ENCODE measurements at regions not wholly inside any gene's neighbourhood (a gene's known extent, or its start where the extent isn't known, plus 50 kb on each side); places are given as distances from the start of the nearest gene placed in this dataset.

DNA sequence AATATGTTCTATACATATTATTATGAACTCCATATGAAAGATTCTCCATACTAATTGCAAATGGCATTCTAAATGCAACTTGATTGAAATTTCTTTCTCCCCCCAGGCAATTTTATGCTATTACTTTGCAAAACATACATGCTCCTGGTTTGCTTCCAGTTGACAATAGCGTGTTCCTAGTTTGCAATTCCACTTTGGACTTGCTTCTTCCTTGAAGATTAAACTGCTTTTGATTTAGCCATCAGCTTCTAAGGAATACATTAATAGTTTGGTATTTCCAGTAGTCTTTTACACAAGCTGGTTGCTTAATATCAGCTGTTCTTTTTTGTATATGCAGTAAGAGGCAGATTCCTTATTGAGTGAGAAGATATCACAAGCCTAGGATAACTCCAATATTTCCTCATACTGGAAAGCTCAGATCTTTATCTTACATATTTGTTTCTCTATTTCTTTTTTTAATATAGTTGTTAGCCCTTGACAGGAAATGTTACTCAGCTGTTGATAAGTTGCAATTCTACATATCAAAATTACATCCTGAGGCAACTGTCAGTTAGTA is 1941.7 kb upstream of the LRRTM1 start:
- TF ChIP-seq ZFX (IDR thresholded peaks at IDR 0.05; ENCODE audit: borderline replicate concordance) = no peak
- TF ChIP-seq, protein P1, sequence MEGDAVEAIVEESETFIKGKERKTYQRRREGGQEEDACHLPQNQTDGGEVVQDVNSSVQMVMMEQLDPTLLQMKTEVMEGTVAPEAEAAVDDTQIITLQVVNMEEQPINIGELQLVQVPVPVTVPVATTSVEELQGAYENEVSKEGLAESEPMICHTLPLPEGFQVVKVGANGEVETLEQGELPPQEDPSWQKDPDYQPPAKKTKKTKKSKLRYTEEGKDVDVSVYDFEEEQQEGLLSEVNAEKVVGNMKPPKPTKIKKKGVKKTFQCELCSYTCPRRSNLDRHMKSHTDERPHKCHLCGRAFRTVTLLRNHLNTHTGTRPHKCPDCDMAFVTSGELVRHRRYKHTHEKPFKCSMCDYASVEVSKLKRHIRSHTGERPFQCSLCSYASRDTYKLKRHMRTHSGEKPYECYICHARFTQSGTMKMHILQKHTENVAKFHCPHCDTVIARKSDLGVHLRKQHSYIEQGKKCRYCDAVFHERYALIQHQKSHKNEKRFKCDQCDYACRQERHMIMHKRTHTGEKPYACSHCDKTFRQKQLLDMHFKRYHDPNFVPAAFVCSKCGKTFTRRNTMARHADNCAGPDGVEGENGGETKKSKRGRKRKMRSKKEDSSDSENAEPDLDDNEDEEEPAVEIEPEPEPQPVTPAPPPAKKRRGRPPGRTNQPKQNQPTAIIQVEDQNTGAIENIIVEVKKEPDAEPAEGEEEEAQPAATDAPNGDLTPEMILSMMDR (IDR thresholded peaks at IDR 0.05) = no peak

DNA sequence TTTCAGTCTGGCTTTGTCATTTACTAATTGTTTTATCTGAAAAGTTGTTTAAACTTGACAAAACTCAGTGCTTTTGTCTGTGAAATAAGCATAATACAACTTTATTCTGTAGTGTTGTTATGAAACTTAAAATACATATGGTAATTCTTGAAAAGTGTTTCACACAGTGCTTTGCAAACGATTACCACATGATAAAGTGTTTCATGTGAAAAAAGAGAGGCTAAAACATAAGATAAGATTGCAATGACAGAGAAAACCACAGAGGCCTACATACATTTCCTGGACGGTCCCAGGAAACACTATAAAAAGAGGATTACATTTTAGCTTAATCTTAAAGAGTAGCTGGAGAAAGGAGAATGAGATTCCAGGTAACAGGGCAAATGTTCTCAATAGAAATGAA is 1934.6 kb upstream of the LRRTM1 start:
- TF ChIP-seq, protein P1 (IDR thresholded peaks at IDR 0.05) = no peak
- TF ChIP-seq ZFX (IDR thresholded peaks at IDR 0.05; ENCODE audit: borderline replicate concordance) = no peak
- H3K27ac ChIP-seq = no peak overlapping the region

More for the DNA sequence above, 1941.7 kb upstream of the LRRTM1 start:
- no peak overlapping the region for H3K27ac ChIP-seq

DNA sequence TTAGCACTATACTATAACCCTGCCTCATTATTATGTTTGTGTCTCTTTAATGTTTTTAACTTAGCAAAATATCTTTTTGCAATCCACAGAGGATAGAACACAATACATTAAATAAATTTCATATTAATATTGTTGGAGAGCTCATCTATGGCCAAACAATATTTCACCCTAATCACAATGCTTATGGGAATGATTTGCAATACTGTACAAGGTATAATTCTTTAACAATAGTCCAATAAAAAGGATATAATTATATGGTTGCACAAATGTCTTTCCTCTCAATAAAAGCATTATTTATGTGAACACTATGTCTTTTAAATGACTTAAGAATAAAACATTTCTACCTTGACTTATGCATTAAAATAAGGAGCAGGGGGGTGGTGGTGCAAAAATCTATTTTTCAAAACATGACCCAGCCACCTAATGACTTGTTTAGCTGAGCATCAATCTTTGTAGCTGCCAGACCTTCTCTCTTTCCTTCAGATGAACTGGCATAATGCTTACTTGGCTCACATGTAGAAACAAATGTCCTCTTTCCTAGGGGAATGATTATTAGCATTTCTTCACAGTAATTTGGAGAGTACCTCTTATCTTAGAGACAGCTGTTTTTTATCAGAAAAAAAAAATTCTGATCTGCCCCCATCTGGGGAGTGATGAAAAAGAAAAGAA is 1933.6 kb upstream of the LRRTM1 start:
- TF ChIP-seq, protein P1 (IDR thresholded peaks at IDR 0.05) = no peak
- no peak for TF ChIP-seq ZFX (IDR thresholded peaks at IDR 0.05; ENCODE audit: borderline replicate concordance)
- H3K27ac ChIP-seq = no peak overlapping the region

DNA sequence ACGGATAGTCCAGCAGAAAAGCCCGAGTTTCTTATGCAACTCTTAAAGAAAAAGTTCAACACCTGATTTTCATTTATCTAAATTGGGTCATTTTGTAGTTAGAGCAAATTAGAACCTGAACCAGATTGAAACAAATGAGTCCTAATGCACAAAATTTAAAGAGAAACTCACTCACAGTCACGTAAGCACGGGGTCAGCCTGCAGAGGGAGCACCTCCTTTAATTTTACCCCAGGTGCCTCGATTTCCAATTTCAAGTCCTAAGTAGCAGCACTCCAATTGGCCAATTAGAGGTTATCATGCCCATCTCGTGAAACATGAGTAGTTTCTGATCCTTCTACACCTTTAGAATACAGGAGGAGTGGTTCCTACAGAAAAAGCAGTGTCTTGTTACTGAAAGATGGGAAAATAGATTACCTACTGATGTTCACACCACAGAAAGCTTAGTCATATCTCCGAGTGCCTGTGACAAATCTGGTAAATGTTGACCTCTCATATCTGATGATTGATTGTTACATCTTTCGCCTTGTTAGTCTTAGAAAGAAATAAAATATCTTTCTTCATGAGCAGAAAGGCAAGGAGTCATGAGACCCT is 1929.8 kb upstream of the LRRTM1 start:
- H3K27ac ChIP-seq = no peak overlapping the region
- no peak for TF ChIP-seq ZFX (IDR thresholded peaks at IDR 0.05; ENCODE audit: borderline replicate concordance)
- TF ChIP-seq, protein P1 (IDR thresholded peaks at IDR 0.05) = peak; percentile 36

DNA sequence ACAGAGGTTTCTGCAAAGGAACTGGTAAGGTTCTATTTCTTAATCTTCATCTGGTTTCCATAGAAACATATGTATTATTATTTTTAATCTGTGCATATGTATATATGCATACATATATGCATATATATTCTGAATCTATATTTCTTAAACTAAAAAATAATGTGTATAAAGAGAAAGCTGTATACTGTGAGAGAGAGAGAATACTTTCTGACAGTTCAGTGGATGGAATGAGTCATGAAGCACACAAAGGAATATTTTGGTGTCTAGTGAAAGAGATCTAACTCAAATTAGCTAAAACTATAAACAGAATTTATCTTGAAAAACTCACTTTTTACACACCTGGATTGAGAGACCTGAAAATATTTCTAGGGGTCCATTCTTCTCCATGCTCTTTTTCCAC is 1929.3 kb upstream of the LRRTM1 start:
- TF ChIP-seq, protein P1 (IDR thresholded peaks at IDR 0.05) = no peak
- no peak for TF ChIP-seq ZFX (IDR thresholded peaks at IDR 0.05; ENCODE audit: borderline replicate concordance)
- no peak overlapping the region for H3K27ac ChIP-seq

DNA sequence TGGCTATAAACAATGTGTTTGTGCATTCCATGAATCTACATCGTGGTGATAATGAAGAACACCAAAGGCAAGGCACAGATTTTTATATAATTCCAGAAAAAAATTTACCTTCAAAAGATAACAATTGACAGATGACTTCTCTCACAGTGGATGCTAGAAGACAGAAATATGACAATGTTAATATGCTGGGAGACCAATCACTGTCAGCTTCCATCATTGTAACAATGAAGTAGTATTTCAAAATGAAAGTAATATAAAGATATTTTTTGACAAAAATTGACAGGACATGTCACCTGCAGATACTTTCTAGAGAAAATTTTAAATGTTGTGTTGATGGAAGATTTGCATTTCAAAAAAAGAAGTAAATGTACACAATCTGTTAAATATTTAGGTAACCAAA is 1925.9 kb upstream of the LRRTM1 start:
- no peak for TF ChIP-seq ZFX (IDR thresholded peaks at IDR 0.05; ENCODE audit: borderline replicate concordance)
- TF ChIP-seq, protein P1 (IDR thresholded peaks at IDR 0.05) = no peak
- H3K27ac ChIP-seq = no peak overlapping the region

DNA sequence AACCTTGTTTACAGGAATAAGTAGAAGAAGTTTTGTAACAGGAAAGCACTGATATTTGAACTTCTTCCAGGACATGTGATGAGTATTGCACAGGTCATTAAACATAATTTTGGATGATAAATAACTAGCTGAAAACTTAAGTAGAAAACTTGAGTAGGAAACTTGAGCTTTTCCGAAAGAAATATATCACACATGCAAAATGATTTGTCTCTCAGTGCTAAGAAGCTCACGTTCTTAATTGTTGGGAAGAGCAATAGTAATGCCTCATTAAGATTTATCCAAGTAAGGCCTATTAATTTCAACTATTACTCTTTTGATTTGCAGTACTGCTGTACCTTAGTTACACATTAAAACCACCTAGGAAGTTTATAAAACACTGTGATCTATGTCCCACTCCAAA is 1921.9 kb upstream of the LRRTM1 start:
- no peak overlapping the region for H3K27ac ChIP-seq
- TF ChIP-seq, protein P1 (IDR thresholded peaks at IDR 0.05) = no peak
- no peak for TF ChIP-seq ZFX (IDR thresholded peaks at IDR 0.05; ENCODE audit: borderline replicate concordance)

Measured in 22Rv1 (cell line).